HG03460 (cell line): ENCODE measurements at regions not wholly inside any gene's neighbourhood (a gene's known extent, or its start where the extent isn't known, plus 50 kb on each side); places are given as distances from the start of the nearest gene placed in this dataset.

Source experiments
- ATAC-seq: cut with Tn5 transposase; IDR thresholded peaks from one replicate; pipeline ENCODE4 v1.9.1; 2021; ENCODE audit not compliant: unreplicated experiment

DNA sequence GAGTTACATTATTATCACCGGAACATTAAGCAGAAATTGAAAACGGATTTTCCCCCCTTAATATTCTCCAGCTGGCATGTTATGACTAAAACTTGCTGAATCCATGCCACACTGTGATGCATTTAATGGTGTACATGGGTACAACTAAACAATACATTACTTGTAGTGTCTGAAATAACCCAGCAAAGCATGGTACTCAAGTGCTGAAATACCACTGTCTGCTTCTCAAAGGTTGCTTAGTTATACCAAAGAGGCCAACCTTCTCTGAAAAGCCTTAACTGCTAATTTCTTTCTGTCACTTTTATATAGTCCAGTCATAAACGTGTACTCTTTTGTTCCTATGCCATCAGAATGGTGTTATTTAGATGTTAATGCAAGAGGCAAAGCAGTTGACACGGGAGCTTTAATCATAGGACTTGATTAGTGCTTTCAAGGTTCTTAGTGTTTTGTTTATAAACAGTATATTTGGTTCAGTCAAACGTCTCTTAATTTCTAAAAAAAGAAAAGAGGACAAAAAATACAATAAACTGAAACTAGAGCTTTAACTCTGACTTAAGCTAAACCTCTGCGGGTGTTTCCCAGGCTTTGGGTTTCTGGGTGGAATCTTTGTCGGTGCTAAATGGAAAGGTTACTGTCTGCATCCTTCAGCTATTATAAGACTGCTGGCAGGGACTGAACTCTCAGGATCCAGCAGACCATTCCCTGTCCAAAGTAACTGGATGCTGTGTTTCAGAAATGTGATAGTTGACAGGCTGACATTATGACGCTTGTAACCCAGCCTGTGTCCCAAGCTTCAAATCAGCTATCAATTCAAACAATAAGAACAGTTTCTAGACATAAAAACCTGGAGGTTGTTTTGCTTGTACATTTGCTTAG, 202.6 kb downstream of the PPP1R3A start:
- ATAC-seq, result no peak

DNA sequence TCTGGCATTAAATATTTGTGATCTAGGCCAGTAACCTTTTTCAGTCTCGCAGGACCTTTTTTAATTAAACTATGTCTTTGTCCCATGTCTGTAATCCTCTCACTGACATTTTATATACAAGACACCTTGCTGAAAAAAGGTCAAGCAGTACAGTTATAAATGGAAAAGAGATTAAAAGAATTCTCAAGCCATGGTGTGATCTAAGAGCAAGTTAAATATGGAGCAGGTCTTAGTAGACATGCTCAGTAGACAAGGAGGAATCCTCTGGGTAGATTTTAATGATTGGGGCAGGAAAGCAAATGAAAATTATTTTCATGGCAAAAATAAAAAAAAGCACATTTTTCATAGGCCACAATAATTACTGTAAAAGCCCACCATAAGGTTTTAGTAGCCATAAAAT, 203.5 kb downstream of the PPP1R3A start:
- ATAC-seq, result no peak

- ATAC-seq, result peak; percentile 97
Measured at GRCh38 chr7:113710310-113711096, 208.3 kb downstream of the PPP1R3A start.

DNA sequence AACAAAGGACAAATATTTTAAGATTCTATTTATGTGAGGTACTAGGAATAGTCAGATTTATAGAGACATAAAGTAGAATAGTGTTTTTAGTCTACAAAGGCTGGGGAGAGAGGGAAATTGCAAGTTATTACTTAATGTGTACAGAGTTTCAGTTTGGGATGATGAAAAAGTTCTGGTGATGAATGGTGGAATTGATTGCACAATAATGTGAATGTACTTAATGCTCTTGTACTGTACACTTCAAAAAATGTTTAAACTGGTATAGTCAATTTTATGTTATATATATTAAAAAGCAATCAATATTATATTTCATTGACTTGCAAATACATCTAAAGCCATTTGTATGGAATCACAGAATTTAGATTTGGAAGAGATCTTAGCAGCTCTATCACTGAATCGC, 213.4 kb downstream of the PPP1R3A start:
- no peak for ATAC-seq

DNA sequence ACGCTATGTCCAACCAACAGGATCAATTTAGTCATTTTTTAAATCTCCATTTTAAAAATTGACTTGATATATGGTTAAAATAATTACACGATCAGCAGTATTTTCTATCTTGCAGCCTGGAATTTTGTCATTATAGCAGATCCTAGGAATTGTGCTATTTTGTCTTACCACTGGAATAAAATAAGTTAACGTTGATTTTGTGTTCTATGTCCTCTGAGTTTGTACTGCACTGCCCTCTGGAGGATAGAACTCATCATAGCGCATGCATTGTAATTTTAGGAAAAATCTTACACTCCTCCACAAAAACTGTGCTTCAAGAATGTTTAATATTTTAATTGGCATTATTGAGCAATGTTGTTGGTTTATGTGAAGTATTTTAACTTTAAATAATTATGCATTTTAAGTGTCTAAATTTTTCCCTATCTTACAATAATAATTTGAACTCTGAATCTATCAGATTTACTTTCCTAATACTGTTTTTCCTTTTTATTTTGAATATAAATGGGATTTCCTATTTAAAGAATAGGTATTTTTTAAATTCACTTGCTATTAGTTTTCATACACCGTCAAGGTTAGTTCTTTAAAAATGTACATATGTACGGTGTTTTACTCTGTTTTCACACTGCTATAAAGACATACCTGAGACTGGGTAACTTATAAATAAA, 220.1 kb downstream of the PPP1R3A start:
- no peak for ATAC-seq

DNA sequence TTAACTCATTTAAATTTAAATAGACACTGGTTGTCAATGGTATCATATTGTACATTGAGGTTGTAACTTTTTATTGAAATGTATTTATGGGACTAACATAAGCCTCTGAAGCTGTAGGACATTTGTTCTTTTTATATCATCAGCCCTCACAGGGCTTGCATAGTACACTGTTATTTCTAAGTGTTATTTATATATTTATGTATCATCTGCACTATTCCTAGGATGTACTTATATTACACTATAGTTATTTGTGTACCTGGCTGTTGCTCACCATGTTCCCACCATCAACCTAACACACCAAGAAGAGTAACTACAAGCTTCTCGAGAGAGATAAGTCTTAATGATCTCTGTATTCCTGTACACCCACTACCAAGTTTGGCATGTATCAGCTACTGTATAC, 224.7 kb downstream of the PPP1R3A start:
- no peak for ATAC-seq

- no peak for ATAC-seq
Measured at GRCh38 chr7:113684165-113684564, 234.6 kb downstream of the PPP1R3A start.

DNA sequence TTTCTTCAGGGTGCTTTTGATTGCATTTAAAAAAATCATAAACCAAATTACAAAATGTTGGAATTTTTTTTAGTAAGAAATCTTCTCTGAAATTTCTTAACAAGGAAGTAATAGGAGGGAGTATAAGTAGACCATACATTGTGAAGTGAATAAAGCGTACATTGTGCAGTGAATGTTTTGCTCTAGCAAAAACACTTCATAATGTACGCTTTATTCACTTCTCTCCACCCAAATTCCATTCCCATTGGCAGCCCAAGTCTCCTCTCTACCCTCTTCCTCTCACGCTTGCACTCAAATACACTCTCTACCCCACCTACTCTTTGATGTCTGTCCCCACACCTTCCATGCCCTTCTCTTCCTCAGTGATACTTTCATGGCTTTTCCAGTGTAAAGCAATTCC, 241.0 kb downstream of the PPP1R3A start:
- no peak for ATAC-seq

- no peak for ATAC-seq
Measured at GRCh38 chr7:113664867-113665266, 253.9 kb downstream of the PPP1R3A start.

GRCh38 chr7:113659416-113659815, 259.4 kb downstream of the PPP1R3A start:
- no peak for ATAC-seq

- ATAC-seq, result peak; percentile 94
Measured at GRCh38 chr7:113657603-113658002, 261.2 kb downstream of the PPP1R3A start.

DNA sequence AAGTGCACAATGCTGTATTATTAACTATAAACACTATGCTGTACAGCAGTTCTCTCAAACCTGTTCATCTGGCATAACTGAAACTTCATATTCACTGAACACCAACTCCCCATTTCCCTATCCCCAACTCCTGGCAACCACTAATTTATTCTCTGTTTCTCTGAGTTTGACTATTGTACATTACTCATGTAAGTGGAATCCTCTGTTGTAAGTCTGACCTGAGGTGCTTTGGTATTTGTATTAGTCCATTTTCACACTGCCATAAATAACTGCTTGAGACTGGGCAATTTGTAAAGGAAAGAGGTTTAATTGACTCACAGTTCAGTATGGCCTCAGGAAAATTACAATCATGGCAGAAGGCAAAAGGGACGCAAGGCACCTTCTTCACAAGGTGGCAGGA, 266.3 kb downstream of the PPP1R3A start:
- ATAC-seq, result no peak

GRCh38 chr7:113649556-113649955, 269.3 kb downstream of the PPP1R3A start:
- no peak for ATAC-seq

- no peak for ATAC-seq
Measured at GRCh38 chr7:113639221-113639620, 279.6 kb downstream of the PPP1R3A start.

DNA sequence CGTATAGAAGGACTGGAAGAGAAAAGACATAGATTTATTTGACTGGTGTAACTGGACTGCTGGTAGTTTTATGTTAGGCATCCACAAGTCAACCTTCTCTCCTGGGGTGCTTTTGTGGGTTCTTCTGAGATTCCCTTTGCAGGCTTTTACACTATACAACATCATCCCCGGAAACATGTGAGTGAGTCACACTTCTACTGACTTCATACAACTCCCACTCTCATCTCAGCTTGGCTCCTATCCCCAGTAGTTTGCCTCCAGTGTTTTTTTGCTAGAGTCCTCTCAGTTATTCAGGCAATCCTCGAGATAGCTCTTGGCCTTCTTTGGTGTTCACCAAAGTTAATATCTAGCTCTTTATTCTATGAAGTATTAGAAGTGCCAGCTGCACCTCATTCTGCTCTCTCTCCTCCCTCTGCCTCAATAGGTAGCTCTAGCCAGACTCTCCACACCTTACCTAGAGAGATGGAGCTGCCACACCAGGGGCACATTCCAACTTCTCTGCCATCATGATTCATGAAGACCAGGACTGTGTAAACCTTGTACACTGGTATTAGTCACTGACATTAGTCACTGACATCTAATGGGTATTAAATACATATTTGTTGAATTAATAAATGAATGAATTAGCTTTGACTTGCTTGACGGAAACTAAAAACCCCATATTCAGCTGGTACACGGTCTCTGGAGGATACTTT, 281.9 kb downstream of the PPP1R3A start:
- no peak for ATAC-seq

DNA sequence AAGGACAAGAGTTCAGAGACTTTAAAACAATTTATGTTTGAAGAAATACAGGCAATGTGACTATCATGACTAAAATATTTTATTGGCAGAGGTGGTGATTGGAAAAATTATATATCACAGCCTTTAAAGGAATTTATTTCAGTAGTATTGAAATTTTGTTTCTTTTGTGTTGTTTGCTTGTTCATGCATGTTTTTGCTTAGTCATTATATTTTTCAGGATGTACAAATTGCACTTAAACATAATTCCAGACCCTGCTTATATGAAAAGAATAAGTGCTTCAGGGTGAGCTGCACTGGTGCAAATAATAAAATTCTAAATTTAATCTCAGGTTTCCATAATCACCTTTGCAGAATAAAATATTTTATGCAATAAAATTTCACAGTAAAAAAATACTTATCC, 283.3 kb downstream of the PPP1R3A start:
- no peak for ATAC-seq

GRCh38 chr7:113633073-113633472, 285.7 kb downstream of the PPP1R3A start:
- ATAC-seq, result no peak

DNA sequence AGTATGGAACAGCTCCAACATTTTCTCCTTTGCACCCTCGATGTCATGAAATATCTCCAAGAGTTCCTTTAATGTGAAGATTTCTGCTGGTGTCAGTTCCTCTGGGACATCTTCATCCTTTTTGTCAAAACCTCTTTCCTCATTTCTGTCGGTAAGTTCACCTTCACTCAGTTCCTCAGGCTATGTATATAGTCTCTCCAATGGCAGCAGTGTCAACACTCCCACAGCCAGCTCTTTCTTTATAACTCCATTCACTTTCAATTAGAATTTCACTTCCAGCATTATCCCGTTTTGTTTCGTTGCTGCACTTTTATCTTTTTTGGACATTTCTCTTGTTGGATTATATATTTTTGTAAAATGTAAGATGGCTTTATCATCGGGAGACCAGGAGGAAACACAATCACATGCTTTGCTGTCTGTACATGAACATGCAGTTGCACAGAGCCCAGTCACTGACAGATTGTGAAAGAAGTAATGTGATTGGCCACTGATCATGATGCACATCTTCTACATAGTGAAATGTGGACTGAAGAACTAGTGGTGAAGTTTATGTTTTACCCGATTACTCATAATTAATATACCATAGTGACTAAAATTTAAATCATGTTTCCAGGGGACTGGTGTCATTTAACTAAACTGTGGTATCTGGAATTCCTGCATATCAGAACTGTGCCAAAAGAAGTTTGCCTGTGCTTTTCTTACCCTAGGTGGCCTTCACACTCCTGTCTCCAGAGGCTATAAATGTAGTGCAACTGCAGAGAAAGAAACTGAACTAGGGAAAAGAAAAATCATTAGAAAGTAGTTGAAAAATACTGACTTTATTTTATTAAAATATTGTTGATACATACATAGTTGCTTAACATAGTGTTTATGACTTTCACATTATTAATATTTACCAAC, 289.6 kb downstream of the PPP1R3A start:
- no peak for ATAC-seq

DNA sequence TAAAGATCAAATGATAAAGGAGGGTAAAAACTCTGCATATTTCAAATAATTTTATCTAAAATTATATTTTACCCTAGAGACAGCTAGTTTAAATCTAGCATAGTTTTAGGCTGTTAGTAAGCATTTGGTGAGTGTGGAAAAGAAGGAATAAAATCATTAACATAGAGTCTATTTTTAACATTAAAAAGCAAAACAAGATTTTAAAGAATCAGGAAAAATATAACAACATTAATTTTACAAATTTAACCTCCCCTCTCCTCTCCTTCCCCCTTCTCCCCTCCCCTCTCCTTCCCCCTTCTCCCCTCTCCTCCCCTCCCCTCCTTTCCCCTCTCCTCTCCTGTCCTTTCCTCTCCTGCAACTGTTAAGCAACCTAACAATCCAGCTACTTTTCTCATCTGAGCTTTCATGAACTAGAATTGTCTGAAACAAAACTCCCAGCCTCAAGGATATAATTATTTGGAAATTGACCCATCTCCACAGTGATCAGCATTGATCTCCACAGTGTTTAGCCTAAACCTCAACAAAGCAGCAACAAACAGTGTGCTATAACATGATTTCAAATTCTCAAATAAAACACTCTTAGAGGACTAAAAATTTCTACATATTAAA, 293.2 kb downstream of the PPP1R3A start:
- ATAC-seq, result no peak

- no peak for ATAC-seq
Measured at GRCh38 chr7:113622796-113623195, 296.0 kb downstream of the PPP1R3A start.
